ENCODE measurements at regions not wholly inside any gene's neighbourhood (a gene's known extent, or its start where the extent isn't known, plus 50 kb on each side); places are given as distances from the start of the nearest gene placed in this dataset.

DNA sequence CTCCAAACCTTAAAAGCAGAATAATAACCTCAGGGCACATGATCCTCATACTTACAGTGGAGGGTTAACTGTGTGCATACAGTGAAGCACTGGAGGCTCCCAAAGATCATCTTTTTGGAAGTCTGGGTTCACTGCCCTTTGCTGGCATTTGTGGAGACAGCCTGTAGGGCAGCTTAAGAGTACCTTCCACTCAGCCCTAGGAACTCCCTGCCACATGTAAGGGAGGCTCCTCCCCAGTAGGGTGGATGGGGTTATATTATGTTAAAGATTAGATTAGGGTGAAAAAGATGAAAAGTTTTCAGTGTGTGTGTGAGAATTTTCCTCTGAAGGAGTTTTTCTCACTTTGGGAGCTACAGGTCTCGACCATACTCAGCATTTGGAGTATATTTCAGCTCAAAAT, 388.4 kb downstream of the RAB28 start:
- H3K27ac ChIP-seq, result no peak overlapping the region
- no peak for TF ChIP-seq ZFX (IDR thresholded peaks at IDR 0.05; ENCODE audit: borderline replicate concordance)
- TF ChIP-seq, protein P1, sequence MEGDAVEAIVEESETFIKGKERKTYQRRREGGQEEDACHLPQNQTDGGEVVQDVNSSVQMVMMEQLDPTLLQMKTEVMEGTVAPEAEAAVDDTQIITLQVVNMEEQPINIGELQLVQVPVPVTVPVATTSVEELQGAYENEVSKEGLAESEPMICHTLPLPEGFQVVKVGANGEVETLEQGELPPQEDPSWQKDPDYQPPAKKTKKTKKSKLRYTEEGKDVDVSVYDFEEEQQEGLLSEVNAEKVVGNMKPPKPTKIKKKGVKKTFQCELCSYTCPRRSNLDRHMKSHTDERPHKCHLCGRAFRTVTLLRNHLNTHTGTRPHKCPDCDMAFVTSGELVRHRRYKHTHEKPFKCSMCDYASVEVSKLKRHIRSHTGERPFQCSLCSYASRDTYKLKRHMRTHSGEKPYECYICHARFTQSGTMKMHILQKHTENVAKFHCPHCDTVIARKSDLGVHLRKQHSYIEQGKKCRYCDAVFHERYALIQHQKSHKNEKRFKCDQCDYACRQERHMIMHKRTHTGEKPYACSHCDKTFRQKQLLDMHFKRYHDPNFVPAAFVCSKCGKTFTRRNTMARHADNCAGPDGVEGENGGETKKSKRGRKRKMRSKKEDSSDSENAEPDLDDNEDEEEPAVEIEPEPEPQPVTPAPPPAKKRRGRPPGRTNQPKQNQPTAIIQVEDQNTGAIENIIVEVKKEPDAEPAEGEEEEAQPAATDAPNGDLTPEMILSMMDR (IDR thresholded peaks at IDR 0.05), result no peak

DNA sequence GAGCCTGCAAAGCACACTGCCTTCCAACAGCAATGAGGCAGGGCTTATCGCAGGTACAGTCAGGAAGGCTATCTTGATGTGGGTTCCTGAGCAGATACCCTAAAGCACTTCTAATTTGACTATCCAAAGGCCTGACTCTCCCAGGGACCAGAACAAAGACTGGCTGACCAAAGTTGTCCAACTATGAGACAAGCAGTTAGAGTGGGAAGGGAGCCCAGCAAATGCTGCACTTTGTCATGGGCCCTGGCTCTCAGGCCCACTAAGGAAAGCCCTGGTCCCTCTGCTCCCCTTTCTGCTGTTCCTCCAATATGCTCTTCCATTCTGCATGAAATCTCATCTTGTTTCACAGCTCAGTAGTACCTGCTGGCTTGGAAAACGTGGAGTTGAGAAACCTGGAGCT, 391.0 kb downstream of the RAB28 start:
- no peak overlapping the region for H3K27ac ChIP-seq
- TF ChIP-seq, protein P1 (IDR thresholded peaks at IDR 0.05), result no peak
- TF ChIP-seq ZFX (IDR thresholded peaks at IDR 0.05; ENCODE audit: borderline replicate concordance), result no peak

DNA sequence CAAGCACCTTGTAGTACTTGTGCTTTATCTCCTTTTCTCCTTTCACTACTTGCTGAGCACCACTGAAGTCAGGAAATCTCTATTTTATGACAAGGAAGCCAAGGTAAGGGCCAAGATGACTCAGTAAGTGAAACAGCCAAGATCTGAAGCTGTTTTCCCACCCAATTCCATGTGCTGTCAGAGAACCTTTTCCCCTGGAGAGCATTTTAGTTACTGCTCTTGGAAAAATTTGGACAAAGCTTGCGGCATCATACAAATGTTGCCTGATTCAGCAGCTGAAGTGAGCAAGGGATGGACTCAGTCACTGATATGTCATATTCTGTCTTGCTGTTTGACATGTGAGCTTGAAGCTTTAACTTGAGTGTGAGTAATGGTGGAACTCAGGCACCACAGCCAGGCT, 391.4 kb downstream of the RAB28 start:
- no peak overlapping the region for H3K27ac ChIP-seq
- TF ChIP-seq ZFX (IDR thresholded peaks at IDR 0.05; ENCODE audit: borderline replicate concordance), result no peak
- TF ChIP-seq, protein P1 (IDR thresholded peaks at IDR 0.05), result no peak

DNA sequence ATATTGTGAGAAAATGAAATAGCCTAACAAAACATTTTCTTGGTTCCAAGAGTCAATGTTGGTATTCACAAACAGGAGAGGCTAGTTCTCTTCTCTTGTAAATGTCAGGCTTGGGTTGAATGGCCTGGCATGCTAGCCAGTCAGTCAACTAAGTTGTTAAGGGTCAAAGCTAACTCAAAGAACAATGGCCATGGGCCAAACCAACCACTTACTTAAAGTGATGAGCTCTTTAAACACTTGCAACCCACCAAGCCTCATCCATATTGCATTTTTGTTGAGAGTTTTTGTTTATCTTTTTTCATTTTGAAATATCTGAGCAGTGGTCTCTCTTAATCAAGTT, 394.5 kb downstream of the RAB28 start:
- no peak for TF ChIP-seq ZFX (IDR thresholded peaks at IDR 0.05; ENCODE audit: borderline replicate concordance)
- TF ChIP-seq, protein P1 (IDR thresholded peaks at IDR 0.05), result no peak
- H3K27ac ChIP-seq, result no peak overlapping the region

DNA sequence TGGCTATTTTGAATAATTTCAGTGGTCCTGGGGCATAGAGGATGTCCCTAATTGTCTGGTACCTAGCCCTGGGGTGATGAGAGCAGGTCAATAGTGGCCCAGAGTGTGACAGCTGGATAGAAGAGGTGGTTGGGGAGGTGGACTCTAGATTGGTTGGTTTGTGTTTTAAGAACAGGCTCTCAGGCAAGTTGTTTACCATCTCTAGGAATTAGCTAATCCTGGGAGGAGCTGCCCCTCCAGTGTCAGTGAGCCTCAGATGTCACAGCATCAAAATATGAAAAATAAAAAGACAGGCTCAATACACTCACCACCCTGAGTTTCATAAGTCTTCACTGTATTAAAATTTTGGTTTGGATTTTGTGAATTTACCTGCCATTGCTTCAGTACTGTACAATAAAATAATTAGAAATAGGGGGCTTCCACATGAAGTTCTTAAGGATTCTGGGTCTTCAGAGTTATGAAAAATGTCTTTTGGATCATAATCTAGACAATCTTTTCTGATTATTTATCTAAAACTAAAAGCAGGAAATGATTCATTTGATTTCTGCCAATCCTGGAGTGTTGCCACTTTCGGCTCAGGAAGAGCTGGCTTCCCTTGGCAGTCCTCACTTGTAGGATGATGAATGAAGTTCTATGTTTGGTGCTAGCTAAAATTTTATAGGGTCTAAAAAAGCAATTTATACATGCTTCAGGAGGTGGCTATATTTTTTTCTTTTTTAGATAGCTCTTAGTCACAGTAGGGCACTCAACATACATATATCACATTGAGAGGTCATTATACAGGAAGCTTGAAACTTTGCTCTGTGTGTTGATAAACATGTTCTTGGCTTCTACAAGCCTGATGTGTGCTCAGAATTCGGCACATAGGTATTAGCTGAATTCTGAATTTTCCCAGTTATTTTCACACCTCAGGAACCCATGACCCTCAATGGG, 395.1 kb downstream of the RAB28 start:
- no peak overlapping the region for H3K27ac ChIP-seq
- no peak for TF ChIP-seq ZFX (IDR thresholded peaks at IDR 0.05; ENCODE audit: borderline replicate concordance)
- TF ChIP-seq, protein P1 (IDR thresholded peaks at IDR 0.05), result no peak

DNA sequence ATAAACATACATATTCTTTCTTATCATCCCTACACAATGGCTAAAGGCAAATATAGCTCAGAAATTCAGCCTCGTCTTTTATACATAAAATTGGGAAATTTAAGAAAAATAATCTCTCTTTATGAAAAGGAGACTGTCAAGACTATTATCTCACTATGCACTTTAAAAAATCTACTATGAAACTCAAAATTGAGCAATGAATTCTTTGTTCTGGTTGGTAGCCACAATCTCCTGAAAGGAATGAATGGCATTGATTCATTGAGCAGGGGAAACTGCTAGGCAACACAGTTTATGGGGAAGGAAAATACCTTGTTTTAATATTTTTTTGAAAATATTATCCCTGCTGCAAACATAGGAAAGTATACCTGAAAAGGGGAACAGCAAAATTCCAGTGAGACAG, 397.1 kb downstream of the RAB28 start:
- no peak for TF ChIP-seq ZFX (IDR thresholded peaks at IDR 0.05; ENCODE audit: borderline replicate concordance)
- TF ChIP-seq, protein P1 (IDR thresholded peaks at IDR 0.05), result no peak
- H3K27ac ChIP-seq, result no peak overlapping the region

DNA sequence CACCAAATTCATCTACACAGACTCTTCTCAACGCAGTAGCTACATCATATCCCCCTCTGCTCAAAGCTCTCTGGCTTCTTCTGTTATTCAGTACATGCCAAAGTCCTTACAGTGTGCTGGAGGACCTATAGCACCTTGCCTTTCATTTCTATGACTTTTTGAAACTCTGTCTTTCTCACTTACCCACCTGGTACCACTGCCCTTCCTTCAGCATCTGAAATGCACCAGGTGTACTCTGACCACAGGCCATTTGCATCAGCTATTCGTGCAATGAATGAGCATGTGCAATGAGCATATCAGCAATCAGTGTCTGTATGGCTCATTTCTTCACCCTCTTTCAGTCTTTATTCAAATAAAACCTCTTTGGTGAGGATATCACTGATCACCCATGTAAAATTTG, 399.9 kb downstream of the RAB28 start:
- no peak for TF ChIP-seq ZFX (IDR thresholded peaks at IDR 0.05; ENCODE audit: borderline replicate concordance)
- TF ChIP-seq, protein P1 (IDR thresholded peaks at IDR 0.05), result no peak
- no peak overlapping the region for H3K27ac ChIP-seq
